H1 (cell line): ENCODE measurements at regions not wholly inside any gene's neighbourhood (a gene's known extent, or its start where the extent isn't known, plus 50 kb on each side); places are given as distances from the start of the nearest gene placed in this dataset.

Source experiments
- CHD1 ChIP-seq: IDR thresholded peaks from 2 replicates; pipeline ENCODE4 v1.6.1; 2012; ENCODE audit warnings: low read depth, low read length, improper control_type of control experiment
- CHD7 ChIP-seq: fragments of 300-600 bp; sonication (generic); IDR thresholded peaks from 2 replicates; pipeline ENCODE4 v1.7.1; 2012; ENCODE audit warnings: low read length, moderate library complexity, mild to moderate bottlenecking, inconsistent platforms; ENCODE audit not compliant: insufficient replicate concordance
- GABPA ChIP-seq: IDR thresholded peaks from 2 replicates; pipeline ENCODE4 v1.6.1; 2011; ENCODE audit warnings: mild to moderate bottlenecking, low read length, moderate library complexity, borderline replicate concordance; ENCODE audit not compliant: insufficient read depth
- JUN ChIP-seq: IDR thresholded peaks from 2 replicates; pipeline ENCODE4 v1.6.1; 2011; ENCODE audit warnings: low read depth, mild to moderate bottlenecking, improper control_type of control experiment, low read length
- KDM1A ChIP-seq: fragments of 200-600, 300-600 bp; sonication (generic); IDR thresholded peaks from 2 replicates; pipeline ENCODE4 v1.7.1; 2016; ENCODE audit warnings: mild to moderate bottlenecking, low read length, borderline replicate concordance
- POLR2AphosphoS5 ChIP-seq: IDR thresholded peaks from 2 replicates; pipeline ENCODE4 v1.6.1; 2011; ENCODE audit warnings: low read depth, low read length
- RAD21 ChIP-seq, 2 experiments: IDR thresholded peaks in 1 of 2; conservative IDR thresholded peaks in 1 of 2; 2 replicates each; pipeline ENCODE4 v1.6.1; 2011; ENCODE audit warnings: low read depth in 2 of 2, low read length in 2 of 2, improper control_type of control experiment in 1 of 2, inconsistent platforms in 1 of 2, mild to moderate bottlenecking in 1 of 2, moderate library complexity in 1 of 2
- TF ChIP-seq, protein P1 (sequence below), 3 experiments: IDR thresholded peaks; 1 replicate in 2 of 3; 2 replicates in 1 of 3; pipeline versions ENCODE4 v1.5.1 to v1.6.1; 2011; ENCODE audit warnings: low read length in 3 of 3, mild to moderate bottlenecking in 3 of 3, inconsistent platforms in 2 of 3, low read depth in 1 of 3, moderate library complexity in 1 of 3; ENCODE audit not compliant: insufficient read depth in 1 of 3; ENCODE audit errors: control extremely low read depth in 1 of 3

DNA sequence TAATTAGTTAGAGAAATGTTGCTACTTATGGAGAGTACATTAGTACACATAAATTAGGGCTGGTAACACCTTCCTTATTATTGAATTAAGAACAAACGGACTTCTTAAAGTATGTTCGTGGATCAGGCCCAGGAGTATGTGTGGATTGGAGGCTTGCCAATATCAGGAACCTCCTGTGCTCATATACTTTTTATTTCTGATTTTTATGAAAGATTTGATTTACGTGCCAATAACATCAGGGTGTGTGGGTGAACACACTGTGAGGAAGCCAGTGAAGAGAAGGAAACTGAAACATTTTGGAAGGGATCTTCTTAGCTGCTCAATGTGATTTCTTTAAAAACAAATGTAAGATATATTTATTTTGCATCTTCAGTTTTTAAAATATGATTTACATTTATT lies 113.0 kb downstream of the EFEMP1 start (continued):
- TF ChIP-seq CHD7 (no peak), CHD1 (no peak), GABPA (no peak), POLR2AphosphoS5 (no peak), KDM1A (no peak), JUN (no peak), RAD21 (IDR thresholded peaks at IDR 0.05 in 1 of 2, conservative IDR thresholded peaks at IDR 0.05 in 1 of 2; ENCODE audit: low read depth in 2 of 2, low read length in 2 of 2) (no peak)
- TF ChIP-seq, protein P1, sequence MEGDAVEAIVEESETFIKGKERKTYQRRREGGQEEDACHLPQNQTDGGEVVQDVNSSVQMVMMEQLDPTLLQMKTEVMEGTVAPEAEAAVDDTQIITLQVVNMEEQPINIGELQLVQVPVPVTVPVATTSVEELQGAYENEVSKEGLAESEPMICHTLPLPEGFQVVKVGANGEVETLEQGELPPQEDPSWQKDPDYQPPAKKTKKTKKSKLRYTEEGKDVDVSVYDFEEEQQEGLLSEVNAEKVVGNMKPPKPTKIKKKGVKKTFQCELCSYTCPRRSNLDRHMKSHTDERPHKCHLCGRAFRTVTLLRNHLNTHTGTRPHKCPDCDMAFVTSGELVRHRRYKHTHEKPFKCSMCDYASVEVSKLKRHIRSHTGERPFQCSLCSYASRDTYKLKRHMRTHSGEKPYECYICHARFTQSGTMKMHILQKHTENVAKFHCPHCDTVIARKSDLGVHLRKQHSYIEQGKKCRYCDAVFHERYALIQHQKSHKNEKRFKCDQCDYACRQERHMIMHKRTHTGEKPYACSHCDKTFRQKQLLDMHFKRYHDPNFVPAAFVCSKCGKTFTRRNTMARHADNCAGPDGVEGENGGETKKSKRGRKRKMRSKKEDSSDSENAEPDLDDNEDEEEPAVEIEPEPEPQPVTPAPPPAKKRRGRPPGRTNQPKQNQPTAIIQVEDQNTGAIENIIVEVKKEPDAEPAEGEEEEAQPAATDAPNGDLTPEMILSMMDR (IDR thresholded peaks at IDR 0.05; ENCODE audit: control extremely low read depth in 1 of 3, insufficient read depth in 1 of 3, low read depth in 1 of 3, low read length in 3 of 3): no peak
